K562 (cell line): ENCODE measurements at regions not wholly inside any gene's neighbourhood (a gene's known extent, or its start where the extent isn't known, plus 50 kb on each side); places are given as distances from the start of the nearest gene placed in this dataset.
"Not testable (repeated sequence)": the region's sequence is repeated elsewhere in the genome, so short reads cannot be mapped to it uniquely, and the experiment has no call there.

Experiments
- ATAC-seq: fragments of 200-7000 bp; cut with Tn5 transposase; 3 replicates; pipeline ENCODE4 v1.9.1; 2020; ENCODE audit warnings: moderate library complexity
- BruUV-seq: library from RNA; stranded (reverse); fragments of 400-500 nt; replicated peaks from 2 replicates; lab custom pipeline; 2021; lab: Mats Ljungman, UMichigan
- CTCF ChIA-PET: fragments of 300-600 bp; formaldehyde crosslinking; extraction: SDS; loops from one replicate; lab custom pipeline; 2021; ENCODE audit warnings: low intra/inter-chr PET ratio; lab: Yijun Ruan, JAX
- POLR2A ChIA-PET: fragments of 300-600, 350-650 bp; sonication (Branson Sonifier 250); formaldehyde crosslinking; extraction: SDS; loops from one replicate; lab custom pipeline; 2021; ENCODE audit warnings: antibody characterized with exemption, inconsistent platforms; lab: Yijun Ruan, JAX
- DNase-seq, 4 experiments: peaks; one replicate each; pipeline versions ENCODE4 v3.0.0 to v3.0.0-alpha.2; 2011 to 2018; ENCODE audit warnings: low spot score in 3 of 4, mixed read lengths in 3 of 4; ENCODE audit errors: extremely low read depth in 1 of 4
- FAIRE-seq: peaks from 2 replicates; lab custom pipeline; 2011; peaks lifted over from hg19 to GRCh38; lab: Jason Lieb, UNC
- H2AFZ ChIP-seq: 2 replicates; pipeline ENCODE4 v1.6.0; 2011; ENCODE audit warnings: low read depth, low read length, control low read depth, inconsistent platforms
- H3K27ac ChIP-seq: fragments of 200-600 bp; 3 replicates; pipeline ENCODE4 v1.8.0; 2011; ENCODE audit warnings: low read depth, mild to moderate bottlenecking, control low read depth, inconsistent platforms, low read length, moderate library complexity, mixed read lengths; ENCODE audit errors: extremely low read depth
- H3K27me3 ChIP-seq, 2 experiments: fragments of 300-600 bp in 1 of 2; 2 replicates in 1 of 2; 3 replicates in 1 of 2; pipeline versions ENCODE4 v1.6.0 to v1.8.0; 2011; ENCODE audit warnings: inconsistent platforms in 2 of 2, low read length in 2 of 2, mild to moderate bottlenecking in 1 of 2, mixed read lengths in 1 of 2, moderate library complexity in 1 of 2; ENCODE audit not compliant: control insufficient read depth in 2 of 2, insufficient read depth in 2 of 2
- H3K36me3 ChIP-seq: fragments of 300-600 bp; 3 replicates; pipeline ENCODE4 v1.8.0; 2011; ENCODE audit warnings: mild to moderate bottlenecking, low read length, inconsistent platforms; ENCODE audit not compliant: control insufficient read depth, insufficient read depth
- H3K4me1 ChIP-seq, 2 experiments: fragments of 200-600 bp in 1 of 2; replicated peaks in 1 of 2; 2 replicates in 1 of 2; 3 replicates in 1 of 2; pipeline versions ENCODE4 v1.5.1 to v1.8.0; 2011; ENCODE audit warnings: inconsistent platforms in 2 of 2, low read length in 2 of 2, mild to moderate bottlenecking in 1 of 2, mixed read lengths in 1 of 2, moderate library complexity in 1 of 2; ENCODE audit not compliant: control insufficient read depth in 2 of 2, insufficient read depth in 2 of 2
- H3K4me2 ChIP-seq: 2 replicates; pipeline ENCODE4 v1.6.1; 2011; ENCODE audit warnings: low read length, control low read depth, inconsistent platforms, mixed read lengths; ENCODE audit not compliant: insufficient read depth
- H3K4me3 ChIP-seq: fragments of 200-600 bp; sonication (generic), shearing (Covaris generic); 2 replicates; pipeline ENCODE4 v1.5.1; 2016; ENCODE audit warnings: control low read depth, inconsistent platforms
- H3K79me2 ChIP-seq: fragments of 200-600 bp; 3 replicates; pipeline ENCODE4 v1.8.0; 2011; ENCODE audit warnings: low read length, inconsistent platforms; ENCODE audit not compliant: control insufficient read depth, insufficient read depth
- H3K9ac ChIP-seq, 2 experiments: 2 replicates each; pipeline versions ENCODE4 v1.6.0 to v1.6.1; 2011; ENCODE audit warnings: low read depth in 2 of 2, low read length in 2 of 2, control low read depth in 1 of 2, inconsistent platforms in 1 of 2, mild to moderate bottlenecking in 1 of 2, mixed read lengths in 1 of 2; ENCODE audit not compliant: insufficient read depth in 1 of 2
- H3K9me1 ChIP-seq: one replicate; pipeline ENCODE4 v1.6.0; 2011; ENCODE audit warnings: inconsistent platforms, mild to moderate bottlenecking, low read length, moderate library complexity; ENCODE audit not compliant: control insufficient read depth, insufficient read depth
- H3K9me3 ChIP-seq: replicated peaks from 2 replicates; pipeline ENCODE4 v1.5.1; 2011; ENCODE audit warnings: low read depth, low read length, inconsistent platforms; ENCODE audit not compliant: control insufficient read depth, insufficient read depth
- H4K20me1 ChIP-seq: replicated peaks from 2 replicates; pipeline ENCODE4 v1.6.1; 2011; ENCODE audit warnings: low read length, inconsistent platforms, mixed read lengths; ENCODE audit not compliant: control insufficient read depth, insufficient read depth
- E2F6 ChIP-seq, 2 experiments: IDR thresholded peaks; 2 replicates each; pipeline ENCODE4 v1.6.1; 2011; ENCODE audit warnings: borderline replicate concordance in 1 of 2, control low read depth in 1 of 2, low read depth in 1 of 2, low read length in 1 of 2, mild to moderate bottlenecking in 1 of 2, mixed read lengths in 1 of 2, moderate library complexity in 1 of 2; ENCODE audit not compliant: insufficient read depth in 1 of 2, insufficient read length in 1 of 2, poor library complexity in 1 of 2, severe bottlenecking in 1 of 2; ENCODE audit errors: extremely low read depth in 1 of 2
- NR2C1 ChIP-seq, 2 experiments: fragments of 450-650 bp; IDR thresholded peaks; 2 replicates each; pipeline ENCODE4 v1.6.1; 2017; ENCODE audit warnings: mild to moderate bottlenecking in 2 of 2, antibody characterized with exemption in 1 of 2, inconsistent platforms in 1 of 2, missing compliant biosample characterization in 1 of 2, missing genetic modification characterization in 1 of 2
- SNRNP70 ChIP-seq: fragments of 200-400 bp; formaldehyde crosslinking; optimal IDR thresholded peaks from 2 replicates; pipeline ENCODE3; 2017; ENCODE audit warnings: low read depth, low read length
- ZFPM2 ChIP-seq: fragments of 250-450 bp; sonication (Bioruptor Pico); IDR thresholded peaks from 2 replicates; pipeline ENCODE4 v1.5.1; 2022; ENCODE audit warnings: mild to moderate bottlenecking
- WGBS: fragments of 100-300 bp; shearing (Covaris generic); methylation state at CpG from one replicate; pipeline ENCODE4 v1.1.6; 2016; ENCODE audit warnings: low coverage, mixed read lengths; ENCODE audit not compliant: insufficient coverage; ENCODE audit errors: missing lambda C conversion rate; 5-methylcytosine and 5-hydroxymethylcytosine counted together
- in situ Hi-C: fragments of 300-500 bp; cut with MboI; formaldehyde crosslinking; loops from 4 replicates; pipeline ENCODE4 v1.15.0; 2018; ENCODE audit warnings: inconsistent platforms, mixed read lengths
- intact Hi-C: fragments of 100-400 bp; cut with micrococcal nuclease; formaldehyde crosslinking; loops from 2 replicates; pipeline ENCODE4 v1.14.2; 2022
- TF ChIP-seq, protein P1 (sequence below): sonication (generic); formaldehyde crosslinking; IDR thresholded peaks from 2 replicates; pipeline ENCODE4 v1.8.1; 2023; ENCODE audit warnings: mild to moderate bottlenecking, missing genetic modification reagents

DNA sequence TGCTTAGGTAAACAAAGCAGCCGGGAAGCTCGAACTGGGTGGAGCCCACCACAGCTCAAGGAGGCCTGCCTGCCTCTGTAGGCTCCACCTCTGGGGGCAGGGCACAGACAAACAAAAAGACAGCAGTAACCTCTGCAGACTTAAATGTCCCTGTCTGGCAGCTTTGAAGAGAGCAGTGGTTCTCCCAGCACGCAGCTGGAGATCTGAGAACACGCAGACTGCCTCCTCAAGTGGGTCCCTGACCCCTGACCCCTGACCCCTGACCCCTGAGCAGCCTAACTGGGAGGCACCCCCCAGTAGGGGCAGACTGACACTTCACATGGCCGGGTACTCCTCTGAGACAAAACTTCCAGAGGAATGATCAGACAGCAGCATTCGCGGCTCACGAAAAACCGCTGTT, 214.6 kb upstream of the STS start:
- H3K4me1 ChIP-seq, H4K20me1 ChIP-seq, POLR2A ChIA-PET, BruUV-seq, H3K9me1 ChIP-seq, H3K36me3 ChIP-seq, DNase-seq, H3K4me3 ChIP-seq, ATAC-seq, H3K9me3 ChIP-seq, H3K79me2 ChIP-seq, in situ Hi-C loops, H3K27ac ChIP-seq, intact Hi-C loops, H2AFZ ChIP-seq, CTCF ChIA-PET, FAIRE-seq, H3K27me3 ChIP-seq, H3K9ac ChIP-seq, H3K4me2 ChIP-seq: not testable (repeated sequence)
- 93% methylated on average over 3 of the region's 9 CpGs for WGBS
- TF ChIP-seq NR2C1 (IDR thresholded peaks at IDR 0.05) = peak; percentile 66; the same call in 1 of the 2 replicates
- peak; percentile 69 for TF ChIP-seq NR2C1 (tag; IDR thresholded peaks at IDR 0.05)

DNA sequence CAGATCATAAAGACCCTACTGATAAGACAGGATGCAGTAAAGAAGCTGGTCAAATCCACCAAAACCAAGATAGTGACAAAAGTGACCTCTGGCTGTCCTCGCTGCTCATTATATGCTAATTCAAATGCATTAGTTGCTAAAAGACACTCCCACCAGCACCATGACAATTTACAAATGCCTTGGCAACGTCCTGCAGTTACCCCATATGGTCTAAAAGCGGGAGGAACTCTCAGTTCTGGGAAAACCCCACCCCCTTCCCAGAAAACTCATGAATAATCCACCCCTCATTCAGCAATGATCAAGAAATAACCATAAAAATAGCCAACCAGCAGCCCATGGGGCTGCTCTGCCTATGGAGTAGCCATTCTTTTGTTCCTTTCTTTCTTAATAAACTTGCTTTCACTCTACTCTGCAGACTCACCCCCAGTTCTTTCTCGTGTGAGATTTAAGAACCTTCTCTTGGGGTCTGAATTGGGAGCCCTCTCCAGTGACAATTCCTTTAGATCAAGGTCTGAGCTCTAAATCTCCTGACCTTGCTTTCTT, 217.1 kb upstream of the STS start:
- POLR2A ChIA-PET = no interaction called here
- in situ Hi-C loops (no loop called here), intact Hi-C loops (no loop called here)
- no peaks in the 10 kb centered on the region for H3K9me1 ChIP-seq
- no peak overlapping the region for H3K4me2 ChIP-seq
- no peaks in the 10 kb centered on the region for H3K79me2 ChIP-seq
- CTCF ChIA-PET = no interaction called here
- 0% methylated on average over 4 of the region's 4 CpGs for WGBS
- no TSS peak for BruUV-seq
- H4K20me1 ChIP-seq = no peaks in the 10 kb centered on the region
- H3K27ac ChIP-seq = no peak overlapping the region
- H2AFZ ChIP-seq = no peak overlapping the region
- no peak overlapping the region for H3K4me3 ChIP-seq
- TF ChIP-seq SNRNP70 = no peak
- TF ChIP-seq, protein P1, sequence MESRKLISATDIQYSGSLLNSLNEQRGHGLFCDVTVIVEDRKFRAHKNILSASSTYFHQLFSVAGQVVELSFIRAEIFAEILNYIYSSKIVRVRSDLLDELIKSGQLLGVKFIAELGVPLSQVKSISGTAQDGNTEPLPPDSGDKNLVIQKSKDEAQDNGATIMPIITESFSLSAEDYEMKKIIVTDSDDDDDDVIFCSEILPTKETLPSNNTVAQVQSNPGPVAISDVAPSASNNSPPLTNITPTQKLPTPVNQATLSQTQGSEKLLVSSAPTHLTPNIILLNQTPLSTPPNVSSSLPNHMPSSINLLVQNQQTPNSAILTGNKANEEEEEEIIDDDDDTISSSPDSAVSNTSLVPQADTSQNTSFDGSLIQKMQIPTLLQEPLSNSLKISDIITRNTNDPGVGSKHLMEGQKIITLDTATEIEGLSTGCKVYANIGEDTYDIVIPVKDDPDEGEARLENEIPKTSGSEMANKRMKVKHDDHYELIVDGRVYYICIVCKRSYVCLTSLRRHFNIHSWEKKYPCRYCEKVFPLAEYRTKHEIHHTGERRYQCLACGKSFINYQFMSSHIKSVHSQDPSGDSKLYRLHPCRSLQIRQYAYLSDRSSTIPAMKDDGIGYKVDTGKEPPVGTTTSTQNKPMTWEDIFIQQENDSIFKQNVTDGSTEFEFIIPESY (CRISPR knock-in tag) = no peak
- TF ChIP-seq ZFPM2 (CRISPR knock-in tag) = no peak
- TF ChIP-seq E2F6 (IDR thresholded peaks at IDR 0.05; ENCODE audit: borderline replicate concordance in 1 of 2, extremely low read depth in 1 of 2, insufficient read depth in 1 of 2, insufficient read length in 1 of 2, low read depth in 1 of 2, low read length in 1 of 2, poor library complexity in 1 of 2, severe bottlenecking in 1 of 2) = no peak
- DNase-seq (no peak), FAIRE-seq (no peak), ATAC-seq (no peak)
- no peaks in the 10 kb centered on the region for H3K4me1 ChIP-seq
- no peaks in the 10 kb centered on the region for H3K27me3 ChIP-seq
- no peaks in the 10 kb centered on the region for H3K9me3 ChIP-seq
- H3K36me3 ChIP-seq = no peaks in the 10 kb centered on the region
- H3K9ac ChIP-seq = no peak overlapping the region
